PFSK-1 (cell line): ENCODE measurements at regions not wholly inside any gene's neighbourhood (a gene's known extent, or its start where the extent isn't known, plus 50 kb on each side); places are given as distances from the start of the nearest gene placed in this dataset.

Experiments used
- FOXP2 ChIP-seq: optimal IDR thresholded peaks from 2 replicates; pipeline ENCODE3; 2011; ENCODE audit warnings: borderline replicate concordance, control low read depth, inconsistent platforms; ENCODE audit not compliant: insufficient read depth; ENCODE audit errors: extremely low read length, extremely low read depth
- POLR2AphosphoS5 ChIP-seq: IDR thresholded peaks from 2 replicates; pipeline ENCODE4 v1.6.1; 2012; ENCODE audit warnings: low read depth, mild to moderate bottlenecking, control low read depth, low read length, moderate library complexity
- SIN3A ChIP-seq: IDR thresholded peaks from 2 replicates; pipeline ENCODE4 v1.6.1; 2012; ENCODE audit warnings: mild to moderate bottlenecking, low read length, moderate library complexity, borderline replicate concordance; ENCODE audit not compliant: insufficient read depth
- TAF1 ChIP-seq: IDR thresholded peaks from 2 replicates; pipeline ENCODE4 v1.6.1; 2012; ENCODE audit warnings: low read length, control low read depth, borderline replicate concordance; ENCODE audit not compliant: insufficient read depth
- TF ChIP-seq, protein P1 (sequence below), 2 experiments: IDR thresholded peaks; 2 replicates each; pipeline versions ENCODE4 v1.6.1 to v1.8.0; 2011 to 2012; ENCODE audit warnings: low read depth in 2 of 2, low read length in 2 of 2, control low read depth in 1 of 2, inconsistent platforms in 1 of 2, mild to moderate bottlenecking in 1 of 2, moderate library complexity in 1 of 2; ENCODE audit not compliant: insufficient read depth in 1 of 2

DNA sequence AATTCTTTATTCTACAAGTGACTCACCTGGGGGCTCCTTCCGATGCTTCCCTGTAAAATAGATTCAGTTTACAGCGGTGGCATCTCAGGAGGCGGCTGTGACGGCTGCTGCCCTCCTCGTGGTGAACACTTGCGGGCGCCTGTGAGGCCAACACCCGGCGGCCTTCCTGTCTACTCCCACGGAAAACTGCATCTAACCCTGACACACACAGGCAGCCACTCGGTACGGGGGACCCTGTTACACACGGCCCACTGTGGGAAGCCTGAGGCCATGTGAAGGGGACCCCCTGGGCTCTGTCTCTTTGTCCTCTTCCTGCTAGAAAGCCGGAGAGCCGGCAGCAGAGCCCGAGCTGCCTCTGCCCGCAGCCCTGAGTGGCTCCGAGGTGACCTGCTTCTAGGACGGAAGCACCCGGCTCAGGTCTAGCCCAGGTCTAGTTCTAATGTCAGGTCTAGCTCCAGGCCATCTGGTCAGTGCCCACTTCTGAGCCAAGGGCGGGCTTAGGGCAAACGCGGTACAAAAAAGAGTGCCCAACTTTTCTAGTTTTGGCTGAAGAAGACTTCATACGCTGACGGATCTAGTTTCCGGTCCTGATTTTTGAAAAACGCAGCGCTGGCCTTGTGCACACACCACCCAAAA, 159.4 kb downstream of the ENGASE start:
- TF ChIP-seq TAF1 (no peak), POLR2AphosphoS5 (no peak), FOXP2 (no peak), SIN3A (no peak)
- TF ChIP-seq, protein P1, sequence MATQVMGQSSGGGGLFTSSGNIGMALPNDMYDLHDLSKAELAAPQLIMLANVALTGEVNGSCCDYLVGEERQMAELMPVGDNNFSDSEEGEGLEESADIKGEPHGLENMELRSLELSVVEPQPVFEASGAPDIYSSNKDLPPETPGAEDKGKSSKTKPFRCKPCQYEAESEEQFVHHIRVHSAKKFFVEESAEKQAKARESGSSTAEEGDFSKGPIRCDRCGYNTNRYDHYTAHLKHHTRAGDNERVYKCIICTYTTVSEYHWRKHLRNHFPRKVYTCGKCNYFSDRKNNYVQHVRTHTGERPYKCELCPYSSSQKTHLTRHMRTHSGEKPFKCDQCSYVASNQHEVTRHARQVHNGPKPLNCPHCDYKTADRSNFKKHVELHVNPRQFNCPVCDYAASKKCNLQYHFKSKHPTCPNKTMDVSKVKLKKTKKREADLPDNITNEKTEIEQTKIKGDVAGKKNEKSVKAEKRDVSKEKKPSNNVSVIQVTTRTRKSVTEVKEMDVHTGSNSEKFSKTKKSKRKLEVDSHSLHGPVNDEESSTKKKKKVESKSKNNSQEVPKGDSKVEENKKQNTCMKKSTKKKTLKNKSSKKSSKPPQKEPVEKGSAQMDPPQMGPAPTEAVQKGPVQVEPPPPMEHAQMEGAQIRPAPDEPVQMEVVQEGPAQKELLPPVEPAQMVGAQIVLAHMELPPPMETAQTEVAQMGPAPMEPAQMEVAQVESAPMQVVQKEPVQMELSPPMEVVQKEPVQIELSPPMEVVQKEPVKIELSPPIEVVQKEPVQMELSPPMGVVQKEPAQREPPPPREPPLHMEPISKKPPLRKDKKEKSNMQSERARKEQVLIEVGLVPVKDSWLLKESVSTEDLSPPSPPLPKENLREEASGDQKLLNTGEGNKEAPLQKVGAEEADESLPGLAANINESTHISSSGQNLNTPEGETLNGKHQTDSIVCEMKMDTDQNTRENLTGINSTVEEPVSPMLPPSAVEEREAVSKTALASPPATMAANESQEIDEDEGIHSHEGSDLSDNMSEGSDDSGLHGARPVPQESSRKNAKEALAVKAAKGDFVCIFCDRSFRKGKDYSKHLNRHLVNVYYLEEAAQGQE (IDR thresholded peaks at IDR 0.05; ENCODE audit: insufficient read depth in 1 of 2, low read depth in 2 of 2, low read length in 2 of 2): no peak

DNA sequence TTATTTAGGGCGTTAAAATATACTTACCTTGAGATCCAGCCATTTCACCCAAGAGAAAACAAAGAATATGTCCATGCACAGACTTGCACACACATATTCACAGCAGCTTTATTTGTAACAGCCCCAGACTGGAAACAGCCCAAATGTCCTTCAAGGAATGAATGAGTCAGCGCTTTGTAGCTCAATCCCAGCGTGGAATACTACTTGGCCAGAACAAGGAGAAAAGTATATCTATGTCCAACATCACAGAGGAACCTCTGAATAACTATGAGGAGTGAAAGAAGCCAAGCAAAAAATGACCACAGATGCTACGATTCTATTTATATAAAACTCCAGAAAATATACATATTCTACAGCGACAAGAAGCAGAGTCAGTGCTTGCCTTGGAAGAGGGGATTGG, 158.3 kb downstream of the ENGASE start:
- no peak for TF ChIP-seq TAF1
- TF ChIP-seq SIN3A: no peak
- TF ChIP-seq POLR2AphosphoS5: no peak
- no peak for TF ChIP-seq FOXP2
- TF ChIP-seq, protein P1 (IDR thresholded peaks at IDR 0.05; ENCODE audit: insufficient read depth in 1 of 2, low read depth in 2 of 2, low read length in 2 of 2): no peak

DNA sequence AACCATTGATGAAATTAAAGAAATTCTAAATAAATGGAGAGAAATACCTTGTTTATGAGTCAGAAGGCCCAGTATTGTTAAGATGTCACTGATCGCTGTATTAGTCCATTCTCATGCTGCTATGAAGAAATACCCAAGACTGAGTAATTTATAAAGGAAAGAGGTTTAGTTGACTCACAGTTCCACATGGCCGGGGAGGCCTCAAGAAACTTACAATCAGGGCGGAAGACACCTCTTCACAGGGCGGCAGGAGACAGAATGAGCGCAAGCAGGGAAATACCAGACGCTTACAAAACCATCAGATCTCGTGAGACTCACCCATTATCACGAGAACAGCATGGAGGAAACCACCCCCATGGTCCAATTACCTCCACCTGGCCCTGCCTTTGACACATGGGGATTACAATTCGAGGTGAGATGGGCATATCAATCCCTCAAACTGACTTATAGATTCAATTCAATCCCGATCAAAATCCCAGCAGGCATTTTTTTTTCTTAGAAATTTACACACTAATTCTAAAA, 157.2 kb downstream of the ENGASE start:
- no peak for TF ChIP-seq POLR2AphosphoS5
- TF ChIP-seq FOXP2: no peak
- no peak for TF ChIP-seq SIN3A
- TF ChIP-seq, protein P1 (IDR thresholded peaks at IDR 0.05; ENCODE audit: insufficient read depth in 1 of 2, low read depth in 2 of 2, low read length in 2 of 2): no peak
- TF ChIP-seq TAF1: no peak

DNA sequence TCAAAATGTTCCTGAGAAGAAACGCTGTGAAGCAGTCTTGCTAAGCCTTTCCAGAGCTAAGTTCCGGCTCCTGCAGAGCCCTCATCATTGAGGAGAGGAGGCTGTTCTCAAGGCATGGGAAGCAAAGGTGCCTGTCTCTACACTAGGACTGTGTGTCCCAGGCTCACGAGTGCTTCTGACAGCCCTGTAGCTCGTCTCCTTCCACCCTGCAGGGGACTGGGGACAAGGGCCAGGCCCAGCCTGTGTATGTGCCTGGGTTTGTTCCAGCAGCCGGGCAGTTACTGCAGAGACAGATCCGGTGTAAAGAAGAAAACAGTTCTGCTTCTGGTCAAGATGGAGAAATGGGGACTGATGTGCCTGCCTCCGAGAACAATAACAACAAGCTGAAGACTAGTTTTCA, 156.0 kb downstream of the ENGASE start:
- TF ChIP-seq SIN3A (no peak), TAF1 (no peak), POLR2AphosphoS5 (no peak), FOXP2 (no peak)
- TF ChIP-seq, protein P1 (IDR thresholded peaks at IDR 0.05; ENCODE audit: insufficient read depth in 1 of 2, low read depth in 2 of 2, low read length in 2 of 2): no peak

DNA sequence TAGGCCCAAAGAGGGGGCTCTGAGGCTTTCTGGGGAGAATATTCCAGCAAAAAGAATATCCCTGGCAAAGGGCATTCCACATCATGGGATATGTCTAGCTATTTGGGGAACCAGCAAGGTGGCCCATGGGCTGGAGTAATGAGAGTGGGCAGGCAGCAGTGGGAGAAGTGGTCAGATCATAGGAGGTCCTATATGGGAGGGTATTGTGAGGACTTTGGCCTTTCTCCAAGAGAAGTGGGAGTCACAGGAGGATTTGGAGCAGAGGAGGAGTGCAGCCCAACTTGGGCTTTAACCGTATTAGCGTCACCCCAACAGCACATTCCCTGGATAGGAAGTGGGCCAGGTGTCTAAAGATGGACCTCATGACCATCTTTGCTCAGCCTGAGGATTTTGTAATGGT, 151.4 kb downstream of the ENGASE start:
- TF ChIP-seq POLR2AphosphoS5 (no peak), SIN3A (no peak), TAF1 (no peak), FOXP2 (no peak)
- TF ChIP-seq, protein P1 (IDR thresholded peaks at IDR 0.05; ENCODE audit: insufficient read depth in 1 of 2, low read depth in 2 of 2, low read length in 2 of 2): no peak
